ENCODE measurements at regions not wholly inside any gene's neighbourhood (a gene's known extent, or its start where the extent isn't known, plus 50 kb on each side); places are given as distances from the start of the nearest gene placed in this dataset.

DNA sequence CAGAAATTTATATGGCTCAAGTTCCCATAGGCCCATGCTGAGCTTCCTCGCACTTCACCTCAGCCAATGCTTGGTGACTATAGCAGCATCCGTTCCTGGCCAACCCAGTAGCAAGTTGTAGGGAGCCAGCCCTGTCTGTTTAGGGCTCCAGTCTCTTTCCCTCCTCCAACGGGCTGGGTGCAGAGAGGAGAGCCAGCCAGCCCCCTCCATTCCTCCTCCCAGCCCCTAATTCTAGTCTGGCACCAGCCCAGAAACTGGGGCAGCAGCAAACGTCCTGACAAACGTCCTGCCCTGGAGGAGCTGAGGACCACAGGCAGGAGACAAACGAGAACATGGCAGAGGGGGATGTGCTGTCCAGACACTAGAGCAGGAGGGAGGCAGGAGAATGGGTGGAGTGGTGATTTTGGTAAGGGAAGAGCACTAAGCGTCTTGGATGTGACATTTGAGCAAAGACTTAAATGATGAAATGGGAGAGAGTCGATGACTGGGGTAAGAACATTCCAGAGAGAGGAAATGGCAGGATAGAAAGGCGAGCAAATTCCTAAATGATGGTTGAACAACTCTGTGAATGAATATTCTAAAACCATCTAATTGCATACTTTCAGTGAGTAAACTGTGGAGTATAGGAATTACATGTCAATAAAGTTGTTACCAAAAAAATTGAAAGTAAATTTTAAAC lies 222.5 kb upstream of the DAPK1 start:
- TF ChIP-seq, protein P1, sequence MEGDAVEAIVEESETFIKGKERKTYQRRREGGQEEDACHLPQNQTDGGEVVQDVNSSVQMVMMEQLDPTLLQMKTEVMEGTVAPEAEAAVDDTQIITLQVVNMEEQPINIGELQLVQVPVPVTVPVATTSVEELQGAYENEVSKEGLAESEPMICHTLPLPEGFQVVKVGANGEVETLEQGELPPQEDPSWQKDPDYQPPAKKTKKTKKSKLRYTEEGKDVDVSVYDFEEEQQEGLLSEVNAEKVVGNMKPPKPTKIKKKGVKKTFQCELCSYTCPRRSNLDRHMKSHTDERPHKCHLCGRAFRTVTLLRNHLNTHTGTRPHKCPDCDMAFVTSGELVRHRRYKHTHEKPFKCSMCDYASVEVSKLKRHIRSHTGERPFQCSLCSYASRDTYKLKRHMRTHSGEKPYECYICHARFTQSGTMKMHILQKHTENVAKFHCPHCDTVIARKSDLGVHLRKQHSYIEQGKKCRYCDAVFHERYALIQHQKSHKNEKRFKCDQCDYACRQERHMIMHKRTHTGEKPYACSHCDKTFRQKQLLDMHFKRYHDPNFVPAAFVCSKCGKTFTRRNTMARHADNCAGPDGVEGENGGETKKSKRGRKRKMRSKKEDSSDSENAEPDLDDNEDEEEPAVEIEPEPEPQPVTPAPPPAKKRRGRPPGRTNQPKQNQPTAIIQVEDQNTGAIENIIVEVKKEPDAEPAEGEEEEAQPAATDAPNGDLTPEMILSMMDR (IDR thresholded peaks at IDR 0.05): no peak
- TF ChIP-seq POLR2A (IDR thresholded peaks at IDR 0.05): no peak
- 63 to 66% methylated on average over 9 of the region's 9 CpGs for whole genome bisulfite sequencing, 2 donors
- peaks cover 6% of the 10 kb centered on the region for H3K4me1 ChIP-seq
- H3K36me3 ChIP-seq (replicated peaks in 1 of 2; ENCODE audit: insufficient read depth in 1 of 2, low read depth in 2 of 2): no peaks in the 10 kb centered on the region
- no peak overlapping the region for H3K27ac ChIP-seq
- DNase-seq (no peak), ATAC-seq (no peak)
- no peaks in the 10 kb centered on the region for H3K9me3 ChIP-seq
- intact Hi-C loops (cut with DNase I): no loop called here
- H3K4me3 ChIP-seq: no peak overlapping the region
- H3K27me3 ChIP-seq: no peaks in the 10 kb centered on the region

DNA sequence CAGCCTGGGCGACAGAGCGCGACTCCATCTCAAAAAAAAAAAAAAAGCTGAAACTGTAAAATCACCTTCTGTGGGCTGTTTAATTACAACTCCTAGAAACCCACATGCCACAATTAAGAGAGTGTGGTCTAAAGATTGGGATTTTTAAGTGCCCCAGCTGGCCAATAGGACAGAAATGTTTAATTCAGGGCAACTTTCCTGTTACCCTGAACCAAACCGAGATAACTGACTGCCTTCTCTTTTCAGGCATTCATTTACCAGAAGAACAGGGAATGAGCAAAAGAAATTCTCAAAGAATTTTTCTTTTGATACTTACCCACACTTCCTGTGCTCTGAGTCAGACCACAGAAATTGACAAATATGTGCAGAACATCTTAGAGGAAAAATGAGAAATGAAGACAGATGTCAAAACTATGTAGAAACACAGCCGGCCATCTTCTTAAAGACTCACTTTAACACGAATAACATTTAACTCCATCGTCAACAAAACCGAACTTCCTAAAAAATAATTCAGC lies 221.3 kb upstream of the DAPK1 start:
- no peaks in the 10 kb centered on the region for H3K36me3 ChIP-seq (replicated peaks in 1 of 2; ENCODE audit: insufficient read depth in 1 of 2, low read depth in 2 of 2)
- H3K27me3 ChIP-seq: no peaks in the 10 kb centered on the region
- DNase-seq: no peak
- no peak overlapping the region for H3K27ac ChIP-seq
- no peak overlapping the region for H3K4me3 ChIP-seq
- TF ChIP-seq, protein P1 (IDR thresholded peaks at IDR 0.05): no peak
- TF ChIP-seq POLR2A (IDR thresholded peaks at IDR 0.05): no peak
- no peaks in the 10 kb centered on the region for H3K9me3 ChIP-seq
- H3K4me1 ChIP-seq: no peaks in the 10 kb centered on the region
- no peak for ATAC-seq
- WGBS, 2 donors: 77 to 81% methylated on average over 8 of the region's 8 CpGs
- intact Hi-C loops (cut with DNase I): no loop called here

DNA sequence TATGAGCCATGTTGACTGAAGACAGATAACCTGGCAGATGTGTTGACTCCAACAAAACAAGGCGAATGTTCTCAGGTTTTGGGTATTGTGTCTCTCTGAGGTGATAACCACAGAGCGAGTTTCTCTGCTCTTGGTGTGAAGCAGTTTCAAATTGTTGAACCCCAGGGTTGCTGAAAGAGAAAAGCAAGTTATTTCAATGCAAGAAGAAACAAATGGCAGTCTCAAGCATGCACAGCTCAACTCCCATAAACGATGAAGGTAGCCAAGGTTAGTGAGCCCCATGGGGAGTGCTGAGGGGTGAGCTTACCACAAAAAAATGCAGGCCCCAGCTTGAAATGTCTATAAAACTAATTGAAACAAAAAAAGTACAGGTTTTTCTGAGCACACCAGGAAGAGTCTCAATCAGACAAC lies 220.8 kb upstream of the DAPK1 start:
- ATAC-seq: no peak
- Histone ChIP-seq H3K36me3 (replicated peaks in 1 of 2; ENCODE audit: insufficient read depth in 1 of 2, low read depth in 2 of 2) (no peaks in the 10 kb centered on the region), H3K9me3 (no peaks in the 10 kb centered on the region), H3K4me3 (no peak overlapping the region), H3K27me3 (no peaks in the 10 kb centered on the region), H3K4me1 (no peaks in the 10 kb centered on the region), H3K27ac (no peak overlapping the region)
- no peak for DNase-seq
- WGBS, 2 donors: 65 to 67% methylated on average over 3 of the region's 3 CpGs
- intact Hi-C loops (cut with DNase I): no loop called here
- TF ChIP-seq POLR2A (IDR thresholded peaks at IDR 0.05): no peak
- TF ChIP-seq, protein P1 (IDR thresholded peaks at IDR 0.05): no peak

DNA sequence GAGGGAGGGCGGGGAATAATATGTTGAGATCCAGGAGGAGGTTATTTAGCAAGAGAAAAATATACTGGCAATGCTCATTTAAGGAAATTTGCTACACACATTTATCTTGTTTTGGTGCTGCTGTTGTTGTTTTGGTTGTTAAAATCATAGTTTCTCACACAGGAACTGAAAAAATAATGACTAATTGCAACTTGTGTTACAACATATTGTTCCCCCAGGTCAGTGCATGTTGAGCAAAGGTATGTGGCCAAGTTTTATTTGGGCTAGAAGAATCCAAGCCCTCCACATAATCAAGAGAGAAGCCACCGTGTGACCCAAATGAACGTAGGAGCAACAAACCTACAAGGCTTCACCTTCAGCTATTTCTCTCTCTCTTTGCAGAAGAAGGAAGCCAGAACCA lies 220.3 kb upstream of the DAPK1 start:
- WGBS, 2 donors: 72 to 81% methylated on average over 3 of the region's 3 CpGs
- Histone ChIP-seq H3K27me3 (no peaks in the 10 kb centered on the region), H3K27ac (no peak overlapping the region), H3K9me3 (no peaks in the 10 kb centered on the region), H3K4me3 (no peak overlapping the region), H3K4me1 (no peaks in the 10 kb centered on the region), H3K36me3 (replicated peaks in 1 of 2; ENCODE audit: insufficient read depth in 1 of 2, low read depth in 2 of 2) (no peaks in the 10 kb centered on the region)
- DNase-seq (no peak), ATAC-seq (no peak)
- intact Hi-C loops (cut with DNase I): no loop called here
- TF ChIP-seq, protein P1 (IDR thresholded peaks at IDR 0.05): no peak
- TF ChIP-seq POLR2A (IDR thresholded peaks at IDR 0.05): no peak
